ENCODE measurements at regions not wholly inside any gene's neighbourhood (a gene's known extent, or its start where the extent isn't known, plus 50 kb on each side); places are given as distances from the start of the nearest gene placed in this dataset.

DNA sequence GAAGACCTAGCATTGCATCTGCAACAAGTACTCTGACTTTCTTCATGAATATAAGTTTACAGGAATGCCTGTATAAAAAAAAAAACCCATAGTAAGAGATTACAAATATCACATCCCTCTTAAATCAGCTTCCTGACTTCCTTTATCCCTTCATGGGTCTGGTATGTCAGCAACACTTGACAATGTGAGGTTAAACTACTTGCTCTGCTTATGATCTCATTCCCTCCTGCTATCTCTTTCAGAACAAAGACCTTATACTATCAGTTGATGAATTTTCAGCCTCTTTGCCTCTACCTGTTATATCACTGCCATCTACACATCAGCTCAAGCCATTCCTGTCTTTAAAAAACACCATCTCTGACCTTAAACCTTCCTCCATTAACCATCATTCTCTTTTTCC is 130.9 kb upstream of the SAMSN1 start:
- no peak for DNase-seq (ENCODE audit: low spot score)
- H3K4me3 ChIP-seq = no peak overlapping the region
- H4K20me1 ChIP-seq (ENCODE audit: insufficient read depth, poor library complexity, severe bottlenecking) = no peaks in the 10 kb centered on the region
- H3K27me3 ChIP-seq = no peaks in the 10 kb centered on the region
- H3K9me2 ChIP-seq (replicated peaks; ENCODE audit: insufficient read depth) = no peaks in the 10 kb centered on the region
- H3K4me1 ChIP-seq (ENCODE audit: insufficient read depth) = no peaks in the 10 kb centered on the region
- TF ChIP-seq EZH2phosphoT487 (IDR thresholded peaks at IDR 0.05; ENCODE audit: low read depth, severe bottlenecking, unreplicated experiment) (no peak), EZH2 (IDR thresholded peaks at IDR 0.05; ENCODE audit: borderline replicate concordance) (no peak)
- TF ChIP-seq, protein P1, sequence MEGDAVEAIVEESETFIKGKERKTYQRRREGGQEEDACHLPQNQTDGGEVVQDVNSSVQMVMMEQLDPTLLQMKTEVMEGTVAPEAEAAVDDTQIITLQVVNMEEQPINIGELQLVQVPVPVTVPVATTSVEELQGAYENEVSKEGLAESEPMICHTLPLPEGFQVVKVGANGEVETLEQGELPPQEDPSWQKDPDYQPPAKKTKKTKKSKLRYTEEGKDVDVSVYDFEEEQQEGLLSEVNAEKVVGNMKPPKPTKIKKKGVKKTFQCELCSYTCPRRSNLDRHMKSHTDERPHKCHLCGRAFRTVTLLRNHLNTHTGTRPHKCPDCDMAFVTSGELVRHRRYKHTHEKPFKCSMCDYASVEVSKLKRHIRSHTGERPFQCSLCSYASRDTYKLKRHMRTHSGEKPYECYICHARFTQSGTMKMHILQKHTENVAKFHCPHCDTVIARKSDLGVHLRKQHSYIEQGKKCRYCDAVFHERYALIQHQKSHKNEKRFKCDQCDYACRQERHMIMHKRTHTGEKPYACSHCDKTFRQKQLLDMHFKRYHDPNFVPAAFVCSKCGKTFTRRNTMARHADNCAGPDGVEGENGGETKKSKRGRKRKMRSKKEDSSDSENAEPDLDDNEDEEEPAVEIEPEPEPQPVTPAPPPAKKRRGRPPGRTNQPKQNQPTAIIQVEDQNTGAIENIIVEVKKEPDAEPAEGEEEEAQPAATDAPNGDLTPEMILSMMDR (IDR thresholded peaks at IDR 0.05; ENCODE audit: poor library complexity) = no peak
- H3K79me2 ChIP-seq = no peaks in the 10 kb centered on the region
- no peak overlapping the region for H3K4me2 ChIP-seq
- H3K36me3 ChIP-seq (replicated peaks; ENCODE audit: insufficient read depth, low read depth) = no peaks in the 10 kb centered on the region
- no peaks in the 10 kb centered on the region for H3K9me3 ChIP-seq (ENCODE audit: low read depth)
- no peak overlapping the region for H3K27ac ChIP-seq
- H2AFZ ChIP-seq = no peak overlapping the region

DNA sequence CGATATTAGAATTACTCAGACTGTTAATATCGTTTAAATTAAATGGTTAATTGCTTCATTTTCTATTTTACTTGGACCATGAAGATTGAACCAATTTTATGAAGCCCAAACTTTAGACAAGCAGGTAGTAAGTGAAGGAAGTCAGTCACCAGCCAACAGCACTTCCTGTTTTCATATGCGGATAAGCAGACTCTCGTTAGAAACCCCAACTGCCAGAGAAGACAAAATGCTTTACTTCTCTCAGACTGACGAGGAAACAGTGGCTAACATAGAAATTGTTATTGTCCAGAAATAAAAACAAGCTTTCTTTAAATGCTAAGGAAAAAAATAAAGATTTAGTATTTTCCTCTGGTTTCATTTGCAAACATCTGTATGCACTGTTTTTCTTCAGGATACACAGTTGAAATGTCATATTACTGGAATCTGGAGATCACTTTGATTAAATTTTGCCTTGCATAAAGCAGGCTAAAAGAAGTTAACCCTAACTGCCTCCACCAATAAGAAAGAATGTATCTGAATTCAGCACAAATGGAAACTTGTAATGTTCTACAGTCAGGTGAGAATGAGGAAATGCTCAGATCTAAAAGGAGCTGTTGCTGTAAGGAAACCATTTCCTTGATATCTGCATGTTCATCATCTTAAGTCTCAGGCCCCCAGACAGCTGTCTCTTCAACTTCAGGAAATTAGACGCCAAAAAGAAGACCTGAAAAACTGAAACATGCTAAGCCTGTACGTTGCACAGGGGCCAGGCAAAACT is 129.8 kb upstream of the SAMSN1 start:
- Histone ChIP-seq H3K27me3 (no peaks in the 10 kb centered on the region), H3K36me3 (replicated peaks; ENCODE audit: insufficient read depth, low read depth) (no peaks in the 10 kb centered on the region), H3K79me2 (no peaks in the 10 kb centered on the region), H3K4me2 (no peak overlapping the region), H3K4me1 (ENCODE audit: insufficient read depth) (no peaks in the 10 kb centered on the region), H3K9me2 (replicated peaks; ENCODE audit: insufficient read depth) (no peaks in the 10 kb centered on the region), H3K4me3 (no peak overlapping the region), H3K27ac (no peak overlapping the region), H4K20me1 (ENCODE audit: insufficient read depth, poor library complexity, severe bottlenecking) (no peaks in the 10 kb centered on the region), H3K9me3 (ENCODE audit: low read depth) (no peaks in the 10 kb centered on the region), H2AFZ (no peak overlapping the region)
- 74% methylated on average over 7 of the region's 7 CpGs for WGBS (ENCODE audit: low lambda C conversion rate, missing lambda C conversion rate)
- TF ChIP-seq, protein P1 (IDR thresholded peaks at IDR 0.05; ENCODE audit: poor library complexity) = no peak
- no peak for TF ChIP-seq EZH2 (IDR thresholded peaks at IDR 0.05; ENCODE audit: borderline replicate concordance)
- TF ChIP-seq EZH2phosphoT487 (IDR thresholded peaks at IDR 0.05; ENCODE audit: low read depth, severe bottlenecking, unreplicated experiment) = no peak
- no peak for DNase-seq (ENCODE audit: low spot score)

DNA sequence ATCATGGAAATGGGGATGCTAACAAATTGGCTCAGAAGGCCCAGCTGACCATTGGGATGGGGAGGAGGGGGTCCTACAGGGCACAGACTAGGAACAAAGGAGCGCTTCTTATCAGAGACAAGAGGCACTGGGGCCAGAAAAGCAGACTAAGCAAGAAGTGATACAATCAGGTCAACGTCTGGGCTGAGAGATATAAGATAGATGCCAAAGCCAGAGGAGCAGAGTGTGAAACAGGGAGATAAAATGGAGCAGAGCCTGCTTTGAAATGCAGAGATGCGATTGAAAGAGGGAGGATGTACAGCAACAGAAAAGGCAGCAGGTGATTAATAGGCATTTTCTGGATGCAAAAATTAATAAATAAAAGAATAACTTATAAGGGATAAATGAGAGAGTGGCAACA is 127.5 kb upstream of the SAMSN1 start:
- Histone ChIP-seq H3K36me3 (replicated peaks; ENCODE audit: insufficient read depth, low read depth) (no peaks in the 10 kb centered on the region), H3K4me1 (ENCODE audit: insufficient read depth) (no peaks in the 10 kb centered on the region), H3K4me3 (no peak overlapping the region), H3K9me3 (ENCODE audit: low read depth) (no peaks in the 10 kb centered on the region), H4K20me1 (ENCODE audit: insufficient read depth, poor library complexity, severe bottlenecking) (no peaks in the 10 kb centered on the region), H3K9me2 (replicated peaks; ENCODE audit: insufficient read depth) (no peaks in the 10 kb centered on the region), H3K27ac (no peak overlapping the region), H3K79me2 (no peaks in the 10 kb centered on the region), H3K27me3 (no peaks in the 10 kb centered on the region), H2AFZ (no peak overlapping the region), H3K4me2 (no peak overlapping the region)
- TF ChIP-seq EZH2phosphoT487 (IDR thresholded peaks at IDR 0.05; ENCODE audit: low read depth, severe bottlenecking, unreplicated experiment) (no peak), EZH2 (IDR thresholded peaks at IDR 0.05; ENCODE audit: borderline replicate concordance) (no peak)
- TF ChIP-seq, protein P1 (IDR thresholded peaks at IDR 0.05; ENCODE audit: poor library complexity) = no peak
- WGBS (ENCODE audit: low lambda C conversion rate, missing lambda C conversion rate) = 12% methylated on average over 3 of the region's 3 CpGs
- DNase-seq (ENCODE audit: low spot score) = no peak

All from hepatocyte (in vitro differentiated cells).